Stomach (tissue), 4 donors: ENCODE measurements at regions not wholly inside any gene's neighbourhood (a gene's known extent, or its start where the extent isn't known, plus 50 kb on each side); places are given as distances from the start of the nearest gene placed in this dataset.

Experiments
- EP300 ChIP-seq: sonication (generic); formaldehyde crosslinking; IDR thresholded peaks from one replicate; pipeline ENCODE4 v1.6.1; 2017; ENCODE audit warnings: antibody characterized with exemption
- POLR2A ChIP-seq, 4 donors: fragments of 450-650 bp; IDR thresholded peaks; one replicate each; pipeline ENCODE4 v1.6.1; 2016; ENCODE audit warnings: antibody characterized with exemption in 4 of 4, control low read depth in 2 of 4, mild to moderate bottlenecking in 1 of 4, moderate library complexity in 1 of 4
- POLR2AphosphoS5 ChIP-seq, 3 donors: sonication (generic); formaldehyde crosslinking; IDR thresholded peaks; one replicate each; pipeline ENCODE4 v1.6.1; 2016; ENCODE audit warnings: antibody characterized with exemption in 3 of 3
- TF ChIP-seq, protein P1 (sequence below), 7 experiments: fragments of 450-650 bp in 4 of 7; fragments of 200-600 bp in 3 of 7; sonication (generic) in 3 of 7; IDR thresholded peaks; one replicate each; pipeline ENCODE4 v1.5.1; 2016 to 2019; ENCODE audit warnings: antibody characterized with exemption in 7 of 7, control low read depth in 2 of 7, mild to moderate bottlenecking in 1 of 7

DNA sequence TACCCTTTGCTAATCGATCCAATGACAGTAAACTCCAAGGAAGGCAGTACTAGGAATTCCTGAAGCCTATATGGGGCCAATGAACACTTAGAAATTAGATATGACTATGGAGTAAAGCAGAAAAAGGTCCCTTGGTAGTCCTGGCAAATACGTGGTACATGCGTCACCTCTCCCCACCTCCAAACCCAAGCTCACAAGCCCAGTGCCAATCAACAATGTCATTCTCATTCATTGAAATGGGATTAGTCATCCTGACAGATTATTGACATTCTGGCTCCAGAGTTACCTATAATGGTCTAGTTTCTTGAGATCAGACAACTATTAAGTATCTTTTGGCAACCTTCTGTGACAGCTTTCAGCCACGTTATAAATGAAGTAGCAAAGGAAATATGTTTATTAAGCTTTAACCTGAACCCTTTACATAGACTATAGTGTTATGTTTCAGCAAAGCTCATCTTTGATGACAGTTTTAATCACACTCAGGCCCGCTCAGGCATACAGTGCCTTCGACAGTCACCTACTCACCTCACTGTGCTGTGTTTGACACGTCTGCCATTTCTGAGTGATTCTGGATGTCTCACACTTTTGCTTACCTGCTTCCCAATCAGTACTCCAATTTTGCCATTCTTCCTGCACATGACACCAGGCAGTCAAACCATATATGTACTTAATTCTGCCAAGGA lies 69.6 kb upstream of the ADO start:
- TF ChIP-seq, protein P1, sequence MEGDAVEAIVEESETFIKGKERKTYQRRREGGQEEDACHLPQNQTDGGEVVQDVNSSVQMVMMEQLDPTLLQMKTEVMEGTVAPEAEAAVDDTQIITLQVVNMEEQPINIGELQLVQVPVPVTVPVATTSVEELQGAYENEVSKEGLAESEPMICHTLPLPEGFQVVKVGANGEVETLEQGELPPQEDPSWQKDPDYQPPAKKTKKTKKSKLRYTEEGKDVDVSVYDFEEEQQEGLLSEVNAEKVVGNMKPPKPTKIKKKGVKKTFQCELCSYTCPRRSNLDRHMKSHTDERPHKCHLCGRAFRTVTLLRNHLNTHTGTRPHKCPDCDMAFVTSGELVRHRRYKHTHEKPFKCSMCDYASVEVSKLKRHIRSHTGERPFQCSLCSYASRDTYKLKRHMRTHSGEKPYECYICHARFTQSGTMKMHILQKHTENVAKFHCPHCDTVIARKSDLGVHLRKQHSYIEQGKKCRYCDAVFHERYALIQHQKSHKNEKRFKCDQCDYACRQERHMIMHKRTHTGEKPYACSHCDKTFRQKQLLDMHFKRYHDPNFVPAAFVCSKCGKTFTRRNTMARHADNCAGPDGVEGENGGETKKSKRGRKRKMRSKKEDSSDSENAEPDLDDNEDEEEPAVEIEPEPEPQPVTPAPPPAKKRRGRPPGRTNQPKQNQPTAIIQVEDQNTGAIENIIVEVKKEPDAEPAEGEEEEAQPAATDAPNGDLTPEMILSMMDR (IDR thresholded peaks at IDR 0.05), result no peak
- TF ChIP-seq POLR2A (IDR thresholded peaks at IDR 0.05) (no peak), POLR2AphosphoS5 (IDR thresholded peaks at IDR 0.05) (no peak), EP300 (no peak)
